SK-N-SH (cell line): ENCODE measurements at regions not wholly inside any gene's neighbourhood (a gene's known extent, or its start where the extent isn't known, plus 50 kb on each side); places are given as distances from the start of the nearest gene placed in this dataset.

ENCODE experiments used
- CTCF ChIP-seq: fragments of 200-600 bp; sonication (generic); IDR thresholded peaks from 2 replicates; pipeline ENCODE4 v1.6.1; 2017; ENCODE audit warnings: antibody characterized with exemption, mild to moderate bottlenecking, moderate library complexity
- FOXM1 ChIP-seq: IDR thresholded peaks from 2 replicates; pipeline ENCODE4 v1.4.0; 2012; ENCODE audit warnings: low read depth, mild to moderate bottlenecking
- GABPA ChIP-seq: IDR thresholded peaks from 2 replicates; pipeline ENCODE4 v1.4.0; 2012; ENCODE audit warnings: low read depth, mild to moderate bottlenecking
- NRF1 ChIP-seq: IDR thresholded peaks from 2 replicates; pipeline ENCODE4 v1.6.1; 2012; ENCODE audit warnings: low read depth, mild to moderate bottlenecking, low read length
- POLR2AphosphoS5 ChIP-seq: IDR thresholded peaks from 2 replicates; pipeline ENCODE4 v1.6.1; 2012; ENCODE audit warnings: low read depth, low read length
- RCOR1 ChIP-seq: fragments of 150-350 bp; IDR thresholded peaks from 2 replicates; pipeline ENCODE4 v1.6.1; 2017; ENCODE audit warnings: antibody characterized with exemption, low read length
- TCF12 ChIP-seq: IDR thresholded peaks from 2 replicates; pipeline ENCODE4 v1.4.0; 2012
- YY1 ChIP-seq: IDR thresholded peaks from 2 replicates; pipeline ENCODE4 v1.4.0; 2012; ENCODE audit warnings: low read depth, mild to moderate bottlenecking
- TF ChIP-seq, protein P1 (sequence below): IDR thresholded peaks from 2 replicates; pipeline ENCODE4 v1.6.1; 2012; ENCODE audit warnings: mild to moderate bottlenecking, low read depth, low read length, moderate library complexity

DNA sequence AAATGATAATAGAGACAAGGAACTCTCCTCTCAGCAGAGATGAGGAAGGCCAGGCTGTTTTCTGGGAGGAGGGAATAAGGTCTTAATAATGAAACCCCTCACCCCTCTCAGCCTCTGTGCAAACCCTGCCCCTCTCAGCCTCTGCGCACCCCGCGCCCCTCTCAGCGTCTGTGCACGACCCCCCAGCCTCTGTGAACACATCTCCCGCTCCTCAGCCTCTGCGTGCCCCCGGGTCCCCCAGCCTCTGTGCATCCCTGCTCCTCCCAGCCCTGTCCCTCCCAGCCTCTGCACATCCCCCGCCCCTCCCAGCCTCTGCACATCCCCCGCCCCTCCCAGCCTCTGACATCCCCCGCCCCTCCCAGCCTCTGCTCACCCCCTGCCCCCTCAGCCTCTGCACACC, 837.8 kb downstream of the TBC1D22A start:
- TF ChIP-seq GABPA (no peak), CTCF (no peak), NRF1 (no peak), FOXM1 (no peak), POLR2AphosphoS5 (no peak), TCF12 (no peak), RCOR1 (no peak), YY1 (no peak)
- TF ChIP-seq, protein P1, sequence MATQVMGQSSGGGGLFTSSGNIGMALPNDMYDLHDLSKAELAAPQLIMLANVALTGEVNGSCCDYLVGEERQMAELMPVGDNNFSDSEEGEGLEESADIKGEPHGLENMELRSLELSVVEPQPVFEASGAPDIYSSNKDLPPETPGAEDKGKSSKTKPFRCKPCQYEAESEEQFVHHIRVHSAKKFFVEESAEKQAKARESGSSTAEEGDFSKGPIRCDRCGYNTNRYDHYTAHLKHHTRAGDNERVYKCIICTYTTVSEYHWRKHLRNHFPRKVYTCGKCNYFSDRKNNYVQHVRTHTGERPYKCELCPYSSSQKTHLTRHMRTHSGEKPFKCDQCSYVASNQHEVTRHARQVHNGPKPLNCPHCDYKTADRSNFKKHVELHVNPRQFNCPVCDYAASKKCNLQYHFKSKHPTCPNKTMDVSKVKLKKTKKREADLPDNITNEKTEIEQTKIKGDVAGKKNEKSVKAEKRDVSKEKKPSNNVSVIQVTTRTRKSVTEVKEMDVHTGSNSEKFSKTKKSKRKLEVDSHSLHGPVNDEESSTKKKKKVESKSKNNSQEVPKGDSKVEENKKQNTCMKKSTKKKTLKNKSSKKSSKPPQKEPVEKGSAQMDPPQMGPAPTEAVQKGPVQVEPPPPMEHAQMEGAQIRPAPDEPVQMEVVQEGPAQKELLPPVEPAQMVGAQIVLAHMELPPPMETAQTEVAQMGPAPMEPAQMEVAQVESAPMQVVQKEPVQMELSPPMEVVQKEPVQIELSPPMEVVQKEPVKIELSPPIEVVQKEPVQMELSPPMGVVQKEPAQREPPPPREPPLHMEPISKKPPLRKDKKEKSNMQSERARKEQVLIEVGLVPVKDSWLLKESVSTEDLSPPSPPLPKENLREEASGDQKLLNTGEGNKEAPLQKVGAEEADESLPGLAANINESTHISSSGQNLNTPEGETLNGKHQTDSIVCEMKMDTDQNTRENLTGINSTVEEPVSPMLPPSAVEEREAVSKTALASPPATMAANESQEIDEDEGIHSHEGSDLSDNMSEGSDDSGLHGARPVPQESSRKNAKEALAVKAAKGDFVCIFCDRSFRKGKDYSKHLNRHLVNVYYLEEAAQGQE = no peak
